ENCODE measurements at regions not wholly inside any gene's neighbourhood (a gene's known extent, or its start where the extent isn't known, plus 50 kb on each side); places are given as distances from the start of the nearest gene placed in this dataset.
"Not testable (repeated sequence)": the region's sequence is repeated elsewhere in the genome, so short reads cannot be mapped to it uniquely, and the experiment has no call there.

- DNase-seq = peak; percentile 51
These were observed 1042.1 kb downstream of the TYW1 start for GRCh38 chr7:68038621-68039314.

GRCh38 chr7:68041554-68041953 is 1044.9 kb downstream of the TYW1 start:
- no peak for DNase-seq

- DNase-seq = peak; percentile 31
These were observed 1046.9 kb downstream of the TYW1 start for GRCh38 chr7:68043546-68043945.

GRCh38 chr7:68050627-68051026 is 1054.0 kb downstream of the TYW1 start:
- DNase-seq = no peak

GRCh38 chr7:68058014-68058413 is 1061.4 kb downstream of the TYW1 start:
- DNase-seq = no peak

- no peak for DNase-seq
These were observed 1066.5 kb downstream of the TYW1 start for GRCh38 chr7:68063171-68063570.

GRCh38 chr7:68065581-68065980 is 1068.9 kb downstream of the TYW1 start:
- no peak for DNase-seq

GRCh38 chr7:68067845-68068244 is 1071.2 kb downstream of the TYW1 start:
- no peak for DNase-seq

GRCh38 chr7:68070992-68071391 is 1074.4 kb downstream of the TYW1 start:
- no peak for DNase-seq

GRCh38 chr7:68073701-68074100 is 1077.1 kb downstream of the TYW1 start:
- DNase-seq = peak; percentile 14

- no peak for DNase-seq
These were observed 1077.6 kb downstream of the TYW1 start for GRCh38 chr7:68074242-68074641.

GRCh38 chr7:68078157-68078710 is 1081.6 kb downstream of the TYW1 start:
- no peak for DNase-seq

- DNase-seq = not testable (repeated sequence)
These were observed 1085.7 kb downstream of the TYW1 start for GRCh38 chr7:68082066-68082960.

GRCh38 chr7:68082961-68083657 is 1086.5 kb downstream of the TYW1 start:
- DNase-seq = not testable (repeated sequence)

GRCh38 chr7:68087401-68087800 is 1090.8 kb downstream of the TYW1 start:
- DNase-seq = no peak

- peak; percentile 29 for DNase-seq
These were observed 1092.2 kb downstream of the TYW1 start for GRCh38 chr7:68088879-68089278.

GRCh38 chr7:68090256-68090655 is 1093.6 kb downstream of the TYW1 start:
- DNase-seq = not testable (repeated sequence)

- DNase-seq = no peak
These were observed 1106.7 kb downstream of the TYW1 start for GRCh38 chr7:68103319-68103718.

- DNase-seq = no peak
These were observed 1110.6 kb downstream of the TYW1 start for GRCh38 chr7:68107261-68107660.

- peak; percentile 57 for DNase-seq
These were observed 1111.3 kb downstream of the TYW1 start for GRCh38 chr7:68107968-68108367.

GRCh38 chr7:68109299-68109698 is 1112.7 kb downstream of the TYW1 start:
- DNase-seq = no peak

GRCh38 chr7:68119411-68119810 is 1122.8 kb downstream of the TYW1 start:
- no peak for DNase-seq

- DNase-seq = no peak
These were observed 1124.4 kb downstream of the TYW1 start for GRCh38 chr7:68121056-68121455.

All from NCI-H226 (cell line).